ENCODE measurements at regions not wholly inside any gene's neighbourhood (a gene's known extent, or its start where the extent isn't known, plus 50 kb on each side); places are given as distances from the start of the nearest gene placed in this dataset.
"Not testable (repeated sequence)": the region's sequence is repeated elsewhere in the genome, so short reads cannot be mapped to it uniquely, and the experiment has no call there.

DNA sequence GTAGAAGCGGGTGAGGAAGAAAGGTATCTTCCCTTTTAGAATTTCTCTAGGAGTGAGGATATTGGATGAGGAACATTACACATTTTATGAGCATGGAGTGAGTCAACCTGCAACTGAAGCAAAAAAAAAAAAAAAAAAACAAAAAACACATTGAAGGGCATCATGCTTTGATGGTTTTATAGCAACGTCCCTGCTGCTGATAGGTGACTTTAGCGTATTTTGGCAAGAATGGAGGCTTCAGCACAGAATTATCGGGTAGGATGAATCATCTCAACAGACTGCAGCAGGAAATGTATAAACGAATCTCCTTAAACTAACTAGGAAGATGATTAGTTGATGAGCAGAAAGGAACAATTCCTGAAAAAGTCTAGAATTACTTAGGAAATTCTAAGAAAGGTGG lies 1359.6 kb upstream of the ATXN8OS start:
- H3K4me1 ChIP-seq (ENCODE audit: insufficient read depth), result no peaks in the 10 kb centered on the region
- 75% methylated on average over 5 of the region's 5 CpGs for WGBS
- no peak overlapping the region for H3K27ac ChIP-seq (ENCODE audit: low read depth)
- H3K36me3 ChIP-seq (ENCODE audit: insufficient read depth), result no peaks in the 10 kb centered on the region
- no peak for DNase-seq (ENCODE audit: extremely low spot score)
- no peak overlapping the region for H3K4me3 ChIP-seq (ENCODE audit: low read depth, low read length)

DNA sequence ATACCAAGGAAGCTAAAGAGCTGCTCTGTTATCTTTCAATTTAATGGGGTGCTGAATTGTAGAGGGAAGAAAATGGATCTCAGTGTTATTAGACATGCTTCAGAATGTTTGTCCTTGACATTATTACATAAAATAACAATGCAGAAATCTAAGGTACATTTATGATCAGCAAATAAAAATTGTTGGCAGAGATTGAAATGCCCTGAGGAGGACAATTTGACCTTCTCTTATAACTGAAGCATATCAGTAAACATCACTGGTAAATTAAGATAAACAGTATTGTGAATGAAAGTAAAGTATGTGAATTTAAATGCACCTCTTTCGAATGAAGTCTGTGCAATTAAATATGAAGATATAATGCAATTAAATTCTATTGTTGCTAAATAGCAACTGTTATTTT lies 1362.1 kb upstream of the ATXN8OS start:
- no peak for DNase-seq (ENCODE audit: extremely low spot score)
- H3K4me3 ChIP-seq (ENCODE audit: low read depth, low read length), result no peak overlapping the region
- no peak overlapping the region for H3K27ac ChIP-seq (ENCODE audit: low read depth)
- no peaks in the 10 kb centered on the region for H3K36me3 ChIP-seq (ENCODE audit: insufficient read depth)
- no peaks in the 10 kb centered on the region for H3K4me1 ChIP-seq (ENCODE audit: insufficient read depth)
- WGBS, result 63% methylated on average over 1 of the region's 1 CpG

- no peaks in the 10 kb centered on the region for H3K36me3 ChIP-seq (ENCODE audit: insufficient read depth)
- 53% methylated on average over 2 of the region's 2 CpGs for WGBS
- no peak for DNase-seq (ENCODE audit: extremely low spot score)
- no peaks in the 10 kb centered on the region for H3K4me1 ChIP-seq (ENCODE audit: insufficient read depth)
- no peak overlapping the region for H3K27ac ChIP-seq (ENCODE audit: low read depth)
- H3K4me3 ChIP-seq (ENCODE audit: low read depth, low read length), result no peak overlapping the region
These were observed 1370.7 kb upstream of the ATXN8OS start for GRCh38 chr13:68736961-68737360.

GRCh38 chr13:68727798-68728197 lies 1379.8 kb upstream of the ATXN8OS start:
- Histone ChIP-seq H3K4me1 (ENCODE audit: insufficient read depth) (no peaks in the 10 kb centered on the region), H3K4me3 (ENCODE audit: low read depth, low read length) (no peak overlapping the region), H3K27ac (ENCODE audit: low read depth) (no peak overlapping the region), H3K36me3 (ENCODE audit: insufficient read depth) (no peaks in the 10 kb centered on the region)
- DNase-seq (ENCODE audit: extremely low spot score), result no peak
- 59% methylated on average over 4 of the region's 4 CpGs for WGBS

DNA sequence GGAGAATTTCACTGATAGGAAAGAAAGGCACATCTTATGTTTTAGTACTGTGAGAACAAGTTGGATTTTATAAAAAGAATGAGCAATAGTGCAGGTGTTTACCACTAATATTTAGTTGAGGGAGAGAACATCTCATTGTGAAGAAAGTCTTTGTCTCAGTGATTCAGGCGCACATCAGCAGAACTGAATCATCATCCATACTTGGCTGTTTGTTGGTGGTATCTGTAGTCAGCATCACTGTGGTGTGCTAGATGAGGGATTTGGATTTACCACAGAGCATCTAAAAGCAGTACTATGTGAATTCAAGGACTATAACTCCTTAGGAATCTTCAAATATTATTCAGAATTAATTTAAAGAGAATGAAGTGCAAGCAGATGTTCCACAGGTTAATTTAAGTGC lies 1380.5 kb upstream of the ATXN8OS start:
- WGBS, result 80% methylated on average over 1 of the region's 1 CpG

DNA sequence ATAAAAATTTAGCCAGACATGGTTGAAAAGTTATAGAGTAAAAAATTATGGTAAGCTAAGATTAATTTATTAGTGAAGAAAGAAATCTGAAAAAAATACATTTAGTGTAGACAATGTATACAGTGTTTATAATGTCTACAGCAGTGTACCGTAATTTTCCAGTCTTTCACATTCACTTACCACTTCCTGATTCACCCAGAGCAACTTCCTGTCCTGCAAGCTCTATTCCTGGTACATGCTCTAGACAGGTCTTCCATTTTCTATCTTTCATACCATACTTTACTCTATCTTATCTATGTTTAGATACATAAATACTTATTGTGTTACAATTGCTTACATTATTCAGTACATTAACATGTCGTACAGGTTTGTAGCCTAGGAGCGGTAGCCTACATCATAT lies 1387.8 kb upstream of the ATXN8OS start:
- H3K27ac ChIP-seq (ENCODE audit: low read depth), result no peak overlapping the region
- H3K36me3 ChIP-seq (ENCODE audit: insufficient read depth), result no peaks in the 10 kb centered on the region
- 79% methylated on average over 3 of the region's 3 CpGs for WGBS
- H3K4me1 ChIP-seq (ENCODE audit: insufficient read depth), result no peaks in the 10 kb centered on the region
- H3K4me3 ChIP-seq (ENCODE audit: low read depth, low read length), result no peak overlapping the region
- DNase-seq (ENCODE audit: extremely low spot score), result no peak

More for the DNA sequence above, 1380.5 kb upstream of the ATXN8OS start:
- DNase-seq (ENCODE audit: extremely low spot score), result no peak
- Histone ChIP-seq H3K4me1 (ENCODE audit: insufficient read depth) (no peaks in the 10 kb centered on the region), H3K27ac (ENCODE audit: low read depth) (no peak overlapping the region), H3K36me3 (ENCODE audit: insufficient read depth) (no peaks in the 10 kb centered on the region), H3K4me3 (ENCODE audit: low read depth, low read length) (no peak overlapping the region)

DNA sequence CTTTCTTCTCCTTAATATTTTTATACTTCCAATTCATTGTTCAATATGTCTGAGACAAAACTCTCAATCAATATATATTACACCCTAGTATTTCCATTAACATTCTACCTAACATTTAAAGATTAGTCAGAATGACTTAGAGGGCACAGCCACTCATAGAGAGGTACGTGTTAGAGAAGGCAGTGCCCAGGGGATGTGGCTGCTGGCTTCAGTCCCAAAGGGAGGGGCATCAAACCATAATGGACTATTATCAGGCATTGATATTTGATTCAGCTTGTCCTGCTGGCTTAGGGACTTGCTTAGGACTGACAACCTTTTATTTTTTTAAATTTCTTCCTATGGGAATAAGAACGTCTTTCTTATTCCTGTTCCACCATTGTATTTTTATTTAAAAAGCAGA lies 1392.0 kb upstream of the ATXN8OS start:
- WGBS, result 71% methylated on average over 2 of the region's 2 CpGs
- Histone ChIP-seq H3K36me3 (ENCODE audit: insufficient read depth) (no peaks in the 10 kb centered on the region), H3K4me3 (ENCODE audit: low read depth, low read length) (no peak overlapping the region), H3K4me1 (ENCODE audit: insufficient read depth) (no peaks in the 10 kb centered on the region), H3K27ac (ENCODE audit: low read depth) (no peak overlapping the region)
- no peak for DNase-seq (ENCODE audit: extremely low spot score)

DNA sequence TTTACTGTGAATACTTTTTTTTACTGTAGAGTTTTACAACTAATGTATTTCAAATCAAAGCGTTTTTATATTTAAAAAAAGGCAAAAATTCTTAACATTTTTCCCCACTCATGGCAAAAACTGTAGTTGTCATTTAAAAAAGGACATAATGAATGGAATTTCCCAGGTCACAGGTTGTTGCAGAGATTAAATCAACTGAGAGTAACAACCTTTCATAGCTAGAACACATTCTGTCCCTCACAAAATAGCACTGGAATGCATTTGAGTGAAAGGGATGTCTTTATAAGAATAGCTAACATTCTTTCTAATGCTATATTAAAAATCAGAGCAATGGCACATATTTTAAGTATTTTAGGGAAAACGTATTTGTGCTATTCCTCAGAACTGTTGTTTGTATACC lies 1393.3 kb upstream of the ATXN8OS start:
- DNase-seq (ENCODE audit: extremely low spot score), result no peak
- H3K4me1 ChIP-seq (ENCODE audit: insufficient read depth), result no peaks in the 10 kb centered on the region
- H3K27ac ChIP-seq (ENCODE audit: low read depth), result no peak overlapping the region
- no peak overlapping the region for H3K4me3 ChIP-seq (ENCODE audit: low read depth, low read length)
- H3K36me3 ChIP-seq (ENCODE audit: insufficient read depth), result no peaks in the 10 kb centered on the region
- WGBS, result 33% methylated on average over 2 of the region's 2 CpGs

- WGBS, result 96% methylated on average over 1 of the region's 1 CpG
- Histone ChIP-seq H3K4me1 (ENCODE audit: insufficient read depth) (no peaks in the 10 kb centered on the region), H3K27ac (ENCODE audit: low read depth) (no peak overlapping the region), H3K4me3 (ENCODE audit: low read depth, low read length) (no peak overlapping the region), H3K36me3 (ENCODE audit: insufficient read depth) (no peaks in the 10 kb centered on the region)
- no peak for DNase-seq (ENCODE audit: extremely low spot score)
These were observed 1394.2 kb upstream of the ATXN8OS start for GRCh38 chr13:68713394-68713793.

- Histone ChIP-seq H3K36me3 (ENCODE audit: insufficient read depth) (no peaks in the 10 kb centered on the region), H3K4me3 (ENCODE audit: low read depth, low read length) (no peak overlapping the region), H3K4me1 (ENCODE audit: insufficient read depth) (no peaks in the 10 kb centered on the region), H3K27ac (ENCODE audit: low read depth) (no peak overlapping the region)
- WGBS, result 80% methylated on average over 16 of the region's 16 CpGs
- no peak for DNase-seq (ENCODE audit: extremely low spot score)
These were observed 1399.2 kb upstream of the ATXN8OS start for GRCh38 chr13:68708336-68708908.

- not testable (repeated sequence) for H3K36me3 ChIP-seq (ENCODE audit: insufficient read depth); H3K27ac ChIP-seq (ENCODE audit: low read depth); DNase-seq (ENCODE audit: extremely low spot score); H3K4me3 ChIP-seq (ENCODE audit: low read depth, low read length); H3K4me1 ChIP-seq (ENCODE audit: insufficient read depth)
These were observed 1401.6 kb upstream of the ATXN8OS start for GRCh38 chr13:68706044-68706443.

DNA sequence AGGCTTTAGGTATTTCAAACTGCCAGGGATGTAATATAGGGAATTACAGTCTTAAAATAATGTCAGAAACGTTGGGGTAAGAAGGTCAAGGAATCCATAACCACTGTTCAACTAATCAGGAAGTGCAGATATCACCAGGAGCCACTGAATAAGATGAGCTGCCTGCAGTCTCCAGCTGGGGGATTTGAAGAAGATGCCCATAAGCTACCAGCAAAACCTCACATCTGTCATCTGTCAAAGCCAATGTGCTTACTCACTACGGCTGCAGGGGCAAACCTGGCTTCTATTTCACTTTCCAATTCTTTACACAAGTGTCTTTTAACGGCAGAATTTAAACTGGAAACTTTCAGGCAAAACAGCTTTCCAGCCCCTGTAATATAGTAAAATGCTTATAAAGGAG lies 1410.1 kb upstream of the ATXN8OS start:
- H3K27ac ChIP-seq (ENCODE audit: low read depth), result no peak overlapping the region
- 12% methylated on average over 3 of the region's 3 CpGs for WGBS
- no peak for DNase-seq (ENCODE audit: extremely low spot score)
- H3K36me3 ChIP-seq (ENCODE audit: insufficient read depth), result no peaks in the 10 kb centered on the region
- no peak overlapping the region for H3K4me3 ChIP-seq (ENCODE audit: low read depth, low read length)
- H3K4me1 ChIP-seq (ENCODE audit: insufficient read depth), result no peaks in the 10 kb centered on the region

- Histone ChIP-seq H3K27ac (ENCODE audit: low read depth) (no peak overlapping the region), H3K4me3 (ENCODE audit: low read depth, low read length) (no peak overlapping the region), H3K4me1 (ENCODE audit: insufficient read depth) (no peaks in the 10 kb centered on the region), H3K36me3 (ENCODE audit: insufficient read depth) (no peaks in the 10 kb centered on the region)
- DNase-seq (ENCODE audit: extremely low spot score), result no peak
- WGBS, result 85% methylated on average over 2 of the region's 2 CpGs
These were observed 1410.7 kb upstream of the ATXN8OS start for GRCh38 chr13:68696907-68697306.

GRCh38 chr13:68692049-68692448 lies 1415.6 kb upstream of the ATXN8OS start:
- WGBS, result 87% methylated on average over 1 of the region's 1 CpG
- no peak overlapping the region for H3K27ac ChIP-seq (ENCODE audit: low read depth)
- DNase-seq (ENCODE audit: extremely low spot score), result no peak
- H3K4me1 ChIP-seq (ENCODE audit: insufficient read depth), result no peaks in the 10 kb centered on the region
- no peaks in the 10 kb centered on the region for H3K36me3 ChIP-seq (ENCODE audit: insufficient read depth)
- no peak overlapping the region for H3K4me3 ChIP-seq (ENCODE audit: low read depth, low read length)

DNA sequence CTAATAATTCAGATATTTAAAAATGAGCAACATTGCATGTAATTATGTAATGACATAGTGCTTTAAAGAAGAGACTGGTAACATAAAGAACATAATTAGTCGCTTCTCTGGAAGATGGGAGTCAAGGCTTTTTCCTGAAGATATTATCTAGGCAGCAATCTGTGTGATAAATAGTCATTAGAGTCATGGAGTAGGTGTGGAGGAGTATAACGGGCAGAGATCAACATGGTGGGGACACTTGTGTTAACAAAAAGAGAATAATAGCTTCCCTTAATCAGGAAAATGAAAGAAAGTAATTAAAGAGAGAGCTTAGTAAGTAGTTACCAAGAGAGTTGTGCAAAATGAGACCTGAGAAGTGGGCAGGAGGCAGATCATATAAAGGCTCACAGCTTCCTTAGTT lies 1417.1 kb upstream of the ATXN8OS start:
- Histone ChIP-seq H3K4me1 (ENCODE audit: insufficient read depth) (no peaks in the 10 kb centered on the region), H3K36me3 (ENCODE audit: insufficient read depth) (no peaks in the 10 kb centered on the region), H3K27ac (ENCODE audit: low read depth) (no peak overlapping the region), H3K4me3 (ENCODE audit: low read depth, low read length) (no peak overlapping the region)
- 68% methylated on average over 2 of the region's 2 CpGs for WGBS
- DNase-seq (ENCODE audit: extremely low spot score), result no peak

Data from urinary bladder (tissue), 3 donors.